ENCODE measurements at regions not wholly inside any gene's neighbourhood (a gene's known extent, or its start where the extent isn't known, plus 50 kb on each side); places are given as distances from the start of the nearest gene placed in this dataset.

DNA sequence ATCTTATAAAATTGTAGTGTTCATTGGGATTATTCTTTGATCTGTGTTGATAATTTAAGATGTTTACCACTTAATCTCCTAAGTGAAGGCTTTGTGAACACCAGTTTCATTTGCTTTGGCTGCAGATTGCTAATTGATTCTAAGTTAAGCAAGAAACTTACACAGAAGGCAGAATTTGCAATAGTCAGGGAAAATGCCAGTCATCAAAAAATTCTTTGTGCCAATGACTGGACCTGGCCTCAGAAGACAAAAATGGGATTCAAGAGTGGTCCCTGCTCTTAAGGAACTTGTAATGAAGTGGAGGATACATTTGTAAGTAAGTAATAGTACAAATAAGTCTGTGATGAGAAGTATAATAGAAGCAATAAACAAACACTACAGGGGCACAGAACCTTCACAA is 63.3 kb upstream of the EXOC2 start:
- Mint-ChIP-seq H3K27ac (no peak overlapping the region), H3K9me3 (ENCODE audit: low read depth) (no peaks in the 10 kb centered on the region), H3K27me3 (peaks cover 2% of the 10 kb centered on the region), H3K36me3 (no peaks in the 10 kb centered on the region), H3K4me3 (no peak overlapping the region), H3K4me1 (ENCODE audit: low read depth) (no peaks in the 10 kb centered on the region)

DNA sequence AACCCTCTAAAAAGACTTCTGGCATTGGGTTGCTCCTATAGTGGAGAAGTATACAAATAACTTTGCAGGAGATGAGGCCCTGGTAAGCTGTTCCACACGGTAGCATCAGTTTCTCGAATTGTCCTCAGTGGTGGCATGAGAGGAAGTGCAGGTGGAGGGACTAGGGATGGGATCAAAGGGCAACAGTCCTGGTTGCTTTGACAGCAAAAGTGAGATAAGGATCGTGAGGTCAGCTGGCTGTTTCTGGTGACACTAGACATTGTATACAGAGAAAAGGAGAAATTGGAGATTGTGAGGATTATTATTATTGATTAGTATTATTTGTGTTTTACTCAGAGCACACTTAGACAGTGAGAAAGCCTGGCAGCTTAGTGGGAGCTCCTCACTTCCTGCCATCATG is 61.3 kb upstream of the EXOC2 start:
- H3K9me3 Mint-ChIP-seq (ENCODE audit: low read depth): no peaks in the 10 kb centered on the region
- no peak overlapping the region for H3K4me3 Mint-ChIP-seq
- H3K27me3 Mint-ChIP-seq: peaks cover 3% of the 10 kb centered on the region
- H3K27ac Mint-ChIP-seq: no peak overlapping the region
- H3K4me1 Mint-ChIP-seq (ENCODE audit: low read depth): no peaks in the 10 kb centered on the region
- H3K36me3 Mint-ChIP-seq: no peaks in the 10 kb centered on the region

DNA sequence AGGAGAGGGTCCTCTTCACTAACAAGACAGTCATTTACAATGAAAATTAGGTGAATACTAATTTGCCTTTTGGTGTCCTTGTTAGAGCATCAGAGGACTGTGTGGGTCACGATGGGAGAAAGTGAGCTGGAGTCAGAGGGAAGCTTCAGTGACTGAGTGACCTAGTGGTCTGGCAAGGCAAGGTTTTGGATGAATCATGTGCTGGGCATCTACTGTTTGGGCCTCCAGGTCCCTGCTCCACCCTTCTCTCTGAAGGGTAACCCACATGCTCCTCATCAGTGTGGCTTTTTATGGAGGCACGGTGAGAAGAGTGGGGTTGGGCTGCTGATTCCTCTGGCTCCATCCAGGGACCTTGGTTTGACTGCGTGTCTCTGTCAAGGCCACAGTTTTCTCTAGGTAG is 60.5 kb upstream of the EXOC2 start:
- Mint-ChIP-seq H3K4me1 (ENCODE audit: low read depth) (no peaks in the 10 kb centered on the region), H3K27ac (no peak overlapping the region), H3K9me3 (ENCODE audit: low read depth) (no peaks in the 10 kb centered on the region), H3K4me3 (no peak overlapping the region), H3K36me3 (no peaks in the 10 kb centered on the region), H3K27me3 (peaks cover 3% of the 10 kb centered on the region)

DNA sequence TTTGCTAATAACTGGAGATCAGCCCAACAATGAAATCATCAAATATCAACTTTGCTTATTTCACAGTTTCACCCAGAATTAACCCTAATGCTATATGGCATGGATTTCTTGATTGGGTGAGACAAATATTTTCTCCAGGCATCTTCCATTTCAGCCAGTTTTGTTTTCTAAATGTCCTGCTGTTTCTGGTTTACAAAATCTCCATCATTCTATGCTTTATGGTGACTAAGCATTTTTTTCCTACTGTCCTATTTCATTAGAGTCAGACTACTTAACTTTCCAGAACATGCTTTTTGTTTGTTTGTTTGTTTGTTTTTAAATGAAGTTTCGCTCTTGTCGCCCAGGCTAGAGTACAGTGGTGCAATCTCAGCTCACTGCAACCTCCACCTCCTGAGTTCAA is 59.5 kb upstream of the EXOC2 start:
- peaks cover 3% of the 10 kb centered on the region for H3K27me3 Mint-ChIP-seq
- H3K4me1 Mint-ChIP-seq (ENCODE audit: low read depth): no peaks in the 10 kb centered on the region
- peaks cover under 1% of the 10 kb centered on the region for H3K36me3 Mint-ChIP-seq
- H3K4me3 Mint-ChIP-seq: no peak overlapping the region
- H3K9me3 Mint-ChIP-seq (ENCODE audit: low read depth): no peaks in the 10 kb centered on the region
- no peak overlapping the region for H3K27ac Mint-ChIP-seq

DNA sequence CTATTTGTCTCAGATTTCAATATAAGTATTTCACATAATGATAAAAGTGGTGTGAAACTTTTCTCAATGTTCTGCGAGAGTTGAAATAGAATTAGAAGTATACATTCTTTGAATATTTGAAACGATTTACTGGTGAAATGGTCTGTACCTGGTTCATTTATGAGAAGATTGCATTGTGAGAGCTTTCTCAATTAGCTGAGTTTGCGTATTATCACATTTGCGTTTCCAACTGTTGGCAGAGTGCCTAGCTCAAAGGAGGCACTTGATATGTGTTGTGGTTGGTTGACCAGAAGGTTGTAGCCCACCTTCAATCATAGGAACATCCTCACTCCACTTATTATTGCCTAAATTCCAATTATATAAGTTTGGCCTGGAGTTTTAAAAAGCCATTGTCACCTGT is 58.8 kb upstream of the EXOC2 start:
- no peaks in the 10 kb centered on the region for H3K4me1 Mint-ChIP-seq (ENCODE audit: low read depth)
- H3K27me3 Mint-ChIP-seq: peaks cover 3% of the 10 kb centered on the region
- no peaks in the 10 kb centered on the region for H3K9me3 Mint-ChIP-seq (ENCODE audit: low read depth)
- H3K27ac Mint-ChIP-seq: no peak overlapping the region
- H3K36me3 Mint-ChIP-seq: peaks cover 2% of the 10 kb centered on the region
- H3K4me3 Mint-ChIP-seq: no peak overlapping the region

DNA sequence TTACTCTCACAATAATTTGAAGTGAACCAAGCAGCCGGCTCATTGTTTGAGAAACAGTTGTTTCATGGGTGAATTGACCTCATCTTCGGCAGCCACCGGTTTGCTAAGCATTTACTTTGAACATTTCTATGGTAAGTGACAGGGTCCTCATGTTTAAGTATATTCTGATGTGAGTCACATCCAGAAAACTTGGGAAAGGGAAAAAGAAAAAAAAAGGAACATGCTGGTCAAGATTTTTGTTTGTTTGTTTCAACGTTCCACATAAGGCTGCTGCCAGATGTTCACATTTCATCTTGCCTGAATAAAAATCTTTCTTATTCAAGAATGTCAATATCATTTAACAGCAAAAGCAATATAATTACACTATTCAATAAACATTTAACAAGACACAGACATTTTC is 55.0 kb upstream of the EXOC2 start:
- H3K9me3 Mint-ChIP-seq (ENCODE audit: low read depth): no peaks in the 10 kb centered on the region
- peaks cover 2% of the 10 kb centered on the region for H3K36me3 Mint-ChIP-seq
- H3K27me3 Mint-ChIP-seq: peaks cover 3% of the 10 kb centered on the region
- no peak overlapping the region for H3K4me3 Mint-ChIP-seq
- no peaks in the 10 kb centered on the region for H3K4me1 Mint-ChIP-seq (ENCODE audit: low read depth)
- no peak overlapping the region for H3K27ac Mint-ChIP-seq

DNA sequence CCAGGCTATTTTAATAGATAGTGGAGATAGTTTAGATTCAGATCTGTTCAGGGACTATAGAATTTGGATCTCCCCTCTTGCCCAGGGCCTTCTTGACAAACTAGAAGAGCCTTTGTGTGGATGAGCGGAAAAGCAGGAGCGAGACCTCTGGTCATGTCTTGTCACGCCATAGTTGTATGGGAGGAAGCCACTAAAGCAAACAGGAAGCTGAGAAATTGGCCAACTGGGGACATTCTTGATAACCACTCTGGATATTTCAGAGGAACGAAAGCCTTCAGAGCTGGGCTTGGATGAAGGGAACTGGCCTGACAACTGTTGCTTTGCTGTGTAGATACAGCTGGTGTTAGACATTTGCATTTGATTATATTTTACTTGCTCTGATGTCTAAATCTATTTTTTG is 54.1 kb upstream of the EXOC2 start:
- Mint-ChIP-seq H3K36me3 (peaks cover 2% of the 10 kb centered on the region), H3K4me1 (ENCODE audit: low read depth) (no peaks in the 10 kb centered on the region), H3K4me3 (no peak overlapping the region), H3K9me3 (ENCODE audit: low read depth) (no peaks in the 10 kb centered on the region), H3K27ac (no peak overlapping the region), H3K27me3 (peaks cover 3% of the 10 kb centered on the region)

DNA sequence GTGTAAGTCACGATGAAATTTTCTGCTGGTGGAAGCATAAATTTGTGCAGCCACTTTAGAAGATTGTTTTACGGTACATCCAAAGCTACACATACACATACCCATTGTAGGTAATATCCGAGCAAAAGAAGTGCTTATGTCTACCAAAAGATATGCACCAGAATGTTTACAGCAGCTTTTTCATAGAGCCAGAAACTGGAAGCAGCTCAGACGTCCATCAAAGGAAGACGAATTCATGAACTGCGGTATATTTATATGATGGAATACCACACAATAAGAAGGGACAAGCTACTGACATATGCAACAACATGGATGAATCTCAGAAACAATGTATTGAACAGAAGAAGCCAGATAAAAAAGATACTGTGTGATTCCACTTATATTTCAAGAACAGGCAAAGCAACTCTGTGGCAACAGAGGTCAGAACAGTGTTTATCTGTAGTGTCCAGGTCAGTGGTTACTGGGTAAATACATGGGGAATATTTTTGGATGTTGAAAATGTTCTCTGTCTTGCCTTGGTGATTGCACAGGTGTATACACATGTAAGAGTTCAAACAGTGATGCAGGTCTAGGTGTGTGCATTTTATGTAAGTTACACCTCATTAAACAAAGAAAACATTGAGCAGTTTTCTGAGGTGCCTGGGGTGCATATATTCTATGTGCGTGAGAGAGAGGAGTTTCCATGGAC is 51.9 kb upstream of the EXOC2 start:
- no peaks in the 10 kb centered on the region for H3K4me1 Mint-ChIP-seq (ENCODE audit: low read depth)
- no peak overlapping the region for H3K27ac Mint-ChIP-seq
- H3K36me3 Mint-ChIP-seq: peaks cover 2% of the 10 kb centered on the region
- H3K27me3 Mint-ChIP-seq: peaks cover 3% of the 10 kb centered on the region
- H3K4me3 Mint-ChIP-seq: no peak overlapping the region
- no peaks in the 10 kb centered on the region for H3K9me3 Mint-ChIP-seq (ENCODE audit: low read depth)

DNA sequence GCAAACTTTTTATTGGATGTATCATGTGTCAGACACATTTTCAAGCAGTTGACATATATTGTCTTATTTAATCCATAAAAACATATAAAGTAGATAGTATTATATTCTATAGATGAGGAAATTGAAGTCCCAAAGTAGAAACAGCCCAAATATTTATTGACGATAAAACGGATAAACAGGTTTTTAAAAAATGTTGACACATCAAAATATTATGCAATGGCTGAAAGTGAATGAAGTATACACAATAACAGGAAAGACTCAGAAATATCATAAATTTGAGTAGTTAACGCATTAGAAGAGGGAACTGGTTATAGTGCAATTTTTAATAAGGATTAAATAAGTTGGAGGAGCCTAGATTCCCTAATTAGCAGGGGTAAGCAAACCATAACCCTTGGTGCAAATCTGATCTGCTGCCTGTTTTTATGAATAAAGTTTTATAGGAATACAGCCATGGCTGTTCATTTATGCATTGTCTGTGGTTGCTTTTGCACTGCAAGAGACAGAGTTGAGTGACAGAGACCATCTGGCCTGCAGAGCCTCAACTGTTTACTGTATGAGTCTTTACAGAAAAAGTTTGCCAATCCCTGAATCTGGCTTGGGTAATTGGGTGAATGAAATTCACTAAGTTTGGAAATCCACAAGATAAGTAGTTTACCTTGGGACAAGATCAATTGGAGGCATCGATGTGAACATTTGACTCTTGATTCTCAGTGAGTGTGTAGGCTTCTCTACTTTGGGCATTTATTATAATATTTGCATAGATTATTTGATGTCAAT is 50.6 kb upstream of the EXOC2 start:
- Mint-ChIP-seq H3K9me3 (ENCODE audit: low read depth) (no peaks in the 10 kb centered on the region), H3K27me3 (peaks cover 2% of the 10 kb centered on the region), H3K4me1 (ENCODE audit: low read depth) (no peaks in the 10 kb centered on the region), H3K36me3 (peaks cover 2% of the 10 kb centered on the region), H3K27ac (no peak overlapping the region), H3K4me3 (no peak overlapping the region)
